HG02798 (cell line): ENCODE measurements at regions not wholly inside any gene's neighbourhood (a gene's known extent, or its start where the extent isn't known, plus 50 kb on each side); places are given as distances from the start of the nearest gene placed in this dataset.

Experiments used
- ATAC-seq: cut with Tn5 transposase; IDR thresholded peaks from one replicate; pipeline ENCODE4 v1.9.1; 2021; ENCODE audit warnings: mild to moderate bottlenecking; ENCODE audit not compliant: unreplicated experiment, poor library complexity

DNA sequence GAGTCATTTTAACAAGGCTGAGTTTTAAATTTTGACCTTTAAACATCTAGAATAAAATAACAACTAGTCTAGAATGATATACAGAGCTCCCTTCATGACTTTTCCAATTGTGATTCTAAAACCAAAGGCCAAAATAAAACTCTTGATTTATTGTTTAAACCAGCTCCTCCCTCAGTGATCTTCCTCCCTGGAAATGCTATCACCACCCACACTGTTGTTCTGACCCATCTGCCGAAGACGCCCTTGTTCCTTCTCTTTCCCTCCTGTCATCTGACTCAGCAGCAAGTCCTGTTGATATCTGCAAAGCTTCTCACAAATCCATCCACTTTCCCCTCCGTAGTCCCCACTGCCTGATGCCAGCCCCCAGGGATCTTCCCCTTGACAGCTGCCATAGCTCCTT lies 231.6 kb upstream of the DYNLRB2 start:
- no peak for ATAC-seq

DNA sequence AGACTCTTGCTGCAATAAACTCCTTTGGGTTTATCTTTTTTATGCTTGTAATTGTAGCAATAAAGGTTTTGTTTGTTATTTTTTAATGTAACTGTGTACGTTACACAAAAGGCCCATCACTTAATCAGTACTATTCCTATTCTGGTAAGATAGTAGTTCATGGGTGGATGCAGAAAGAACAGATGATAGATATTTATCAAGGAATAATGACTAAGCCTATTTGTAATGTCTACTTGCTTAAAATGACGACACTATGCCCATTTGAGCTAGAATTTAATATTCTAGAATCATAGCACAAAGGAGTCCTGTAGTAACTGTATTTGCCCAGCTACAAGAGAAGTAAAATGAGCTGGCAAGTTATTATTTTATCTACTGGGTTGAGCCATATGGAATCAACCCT lies 235.4 kb upstream of the DYNLRB2 start:
- no peak for ATAC-seq

GRCh38 chr16:80303691-80304090 lies 237.1 kb upstream of the DYNLRB2 start:
- ATAC-seq, result no peak

DNA sequence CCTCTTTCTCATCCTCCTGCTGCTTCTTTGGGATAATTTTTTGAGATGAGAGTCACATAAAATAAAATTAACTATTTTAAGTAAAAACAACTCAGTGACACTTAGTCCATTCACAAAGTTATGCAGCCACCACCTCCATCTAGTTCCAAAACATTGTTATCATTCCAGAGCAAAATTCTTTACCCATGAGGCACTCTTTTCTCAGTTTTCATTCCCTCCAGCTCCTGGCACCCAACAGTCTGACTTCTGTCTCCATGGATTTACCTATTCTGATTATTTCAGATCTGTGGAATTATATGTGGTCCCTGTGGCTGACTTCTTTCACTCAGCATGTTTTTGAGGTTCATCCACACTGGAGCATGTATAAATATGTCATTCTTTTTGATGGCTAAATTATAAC lies 239.9 kb upstream of the DYNLRB2 start:
- ATAC-seq, result no peak

DNA sequence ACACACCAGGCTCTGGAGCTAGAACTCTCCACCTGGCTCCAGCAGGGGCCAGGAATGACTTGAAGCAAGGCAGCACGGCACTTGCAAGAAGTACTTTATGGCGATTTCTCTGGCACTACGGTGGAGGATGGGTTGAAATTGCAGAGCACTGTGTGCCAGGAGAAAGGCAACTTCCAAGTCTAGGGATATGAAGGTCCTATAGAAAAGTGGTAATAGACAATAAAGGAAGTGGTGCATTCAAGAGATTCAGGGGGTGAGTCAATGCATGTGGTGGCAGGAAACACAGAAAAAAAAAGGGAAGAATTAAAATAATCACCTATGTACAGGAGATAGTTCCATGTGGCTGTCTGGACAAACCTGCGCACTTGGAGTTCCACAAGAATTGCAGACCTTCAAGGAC lies 240.3 kb upstream of the DYNLRB2 start:
- ATAC-seq, result no peak

DNA sequence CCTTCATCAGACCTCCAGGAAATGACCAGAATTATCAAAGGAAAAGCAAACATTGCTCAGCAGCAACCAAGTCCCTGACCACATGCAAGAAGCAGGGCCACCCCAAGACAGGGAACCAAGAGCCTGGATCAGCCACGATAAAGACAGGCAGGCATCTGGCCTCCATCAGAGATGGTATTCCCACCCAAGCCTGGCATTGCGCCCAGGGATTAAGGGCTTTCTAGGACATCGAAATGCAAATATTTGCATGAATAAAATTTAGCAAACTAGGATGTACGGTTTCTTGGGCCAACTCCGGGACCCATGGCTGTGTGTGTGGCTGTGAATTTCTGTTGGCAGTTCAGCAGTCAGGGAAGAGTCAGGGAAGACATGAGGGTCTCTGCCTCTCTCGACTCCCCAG lies 241.4 kb upstream of the DYNLRB2 start:
- no peak for ATAC-seq

DNA sequence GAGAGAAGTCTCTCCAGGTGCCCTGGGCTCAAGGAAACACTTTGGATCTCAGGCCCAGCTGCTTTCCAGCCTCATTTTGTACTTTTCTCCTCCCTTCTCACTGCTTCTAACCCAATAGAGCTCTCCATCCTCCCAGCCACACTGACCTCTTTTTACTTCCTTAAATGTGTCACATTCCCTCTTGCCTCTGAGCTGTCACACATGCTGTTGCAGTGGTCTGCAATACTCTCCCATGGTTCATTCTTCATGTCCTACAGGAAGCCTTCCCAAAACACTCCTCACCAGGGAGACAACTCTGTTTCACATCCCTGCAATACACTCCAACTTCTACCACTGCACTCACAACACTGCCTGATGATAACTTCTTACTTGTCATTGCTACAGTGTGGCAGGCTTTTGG lies 242.1 kb upstream of the DYNLRB2 start:
- no peak for ATAC-seq

- ATAC-seq, result no peak
These were observed 244.8 kb upstream of the DYNLRB2 start for GRCh38 chr16:80296034-80296433.

DNA sequence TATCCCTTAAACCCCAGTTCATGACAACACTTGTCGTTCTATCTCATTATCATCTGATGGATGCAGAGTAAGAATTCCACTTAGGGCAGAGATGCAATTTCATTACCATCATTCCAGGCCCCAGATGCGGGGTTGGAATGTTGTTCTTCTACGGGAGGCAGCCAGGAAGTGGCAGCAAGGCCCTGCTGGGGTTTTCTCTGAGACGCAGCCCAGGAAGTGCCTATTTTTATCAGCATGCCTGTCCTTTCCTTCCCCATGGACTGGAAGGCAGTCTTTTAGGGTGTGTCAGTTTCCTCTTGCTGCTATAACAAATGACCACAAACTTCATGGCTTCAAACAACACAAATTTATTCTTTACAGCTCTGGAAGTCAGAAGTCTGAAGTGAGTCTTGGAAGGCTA lies 246.6 kb upstream of the DYNLRB2 start:
- no peak for ATAC-seq

- ATAC-seq, result no peak
These were observed 252.2 kb upstream of the DYNLRB2 start for GRCh38 chr16:80288616-80289015.

DNA sequence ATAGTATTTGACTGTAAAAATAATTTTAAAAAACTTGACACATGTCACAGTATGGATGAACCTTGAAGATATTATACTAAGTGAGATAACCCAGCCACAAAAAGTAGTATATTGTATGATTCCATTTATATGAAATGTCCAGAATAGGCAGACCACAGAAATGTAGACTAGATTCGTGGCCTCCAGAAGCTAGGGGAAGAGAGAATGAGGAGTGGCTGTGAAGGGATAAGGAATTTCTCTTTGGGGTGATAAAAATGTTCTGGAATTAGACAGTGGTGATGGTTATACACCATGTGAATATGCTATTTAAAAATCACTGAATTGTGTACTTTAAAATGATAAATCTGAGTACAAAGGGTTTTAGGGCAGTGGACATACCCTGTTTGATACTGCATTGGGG lies 253.1 kb upstream of the DYNLRB2 start:
- no peak for ATAC-seq

- no peak for ATAC-seq
These were observed 255.7 kb upstream of the DYNLRB2 start for GRCh38 chr16:80285104-80285503.

DNA sequence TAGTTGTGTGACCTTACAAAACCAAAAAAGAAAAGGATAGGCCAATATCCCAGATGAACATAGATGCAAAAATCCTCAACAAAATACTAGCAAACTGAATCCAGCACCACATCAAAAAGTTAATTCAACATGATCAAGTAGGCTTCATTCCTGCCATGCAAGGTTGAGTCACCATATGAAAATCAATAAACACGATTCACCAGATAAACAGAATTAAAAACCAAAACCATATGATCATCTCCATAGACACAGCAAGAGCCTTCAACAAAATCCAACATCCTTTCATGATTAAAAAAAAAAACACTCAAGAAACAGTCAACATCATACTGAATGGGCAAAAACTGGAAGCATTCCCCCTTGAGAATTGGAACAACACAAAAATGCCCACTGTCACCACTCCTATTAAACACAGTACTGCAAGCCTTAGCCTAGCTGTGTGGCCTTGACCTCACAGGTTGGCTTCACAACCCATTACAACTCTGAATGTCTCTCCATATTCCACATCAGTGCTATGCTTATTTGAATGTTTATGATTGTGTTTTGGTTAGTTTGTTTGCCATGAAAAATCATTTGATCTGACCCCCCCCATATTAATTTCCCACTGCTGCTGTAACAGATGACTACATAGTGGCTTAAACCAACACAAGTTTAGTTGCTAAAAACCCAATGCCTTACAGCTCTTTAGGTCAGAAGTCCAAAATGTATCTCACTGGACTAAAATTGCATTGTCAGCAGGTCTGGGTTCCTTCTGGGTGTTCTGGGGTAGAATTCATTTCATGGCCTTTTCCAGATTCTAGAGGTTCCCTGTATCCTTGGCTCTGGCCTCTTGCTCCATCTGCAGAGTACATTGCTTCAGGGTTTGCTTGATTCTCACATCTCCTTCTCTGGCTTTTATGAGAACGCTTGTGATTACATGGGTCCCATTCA lies 257.1 kb upstream of the DYNLRB2 start:
- no peak for ATAC-seq

DNA sequence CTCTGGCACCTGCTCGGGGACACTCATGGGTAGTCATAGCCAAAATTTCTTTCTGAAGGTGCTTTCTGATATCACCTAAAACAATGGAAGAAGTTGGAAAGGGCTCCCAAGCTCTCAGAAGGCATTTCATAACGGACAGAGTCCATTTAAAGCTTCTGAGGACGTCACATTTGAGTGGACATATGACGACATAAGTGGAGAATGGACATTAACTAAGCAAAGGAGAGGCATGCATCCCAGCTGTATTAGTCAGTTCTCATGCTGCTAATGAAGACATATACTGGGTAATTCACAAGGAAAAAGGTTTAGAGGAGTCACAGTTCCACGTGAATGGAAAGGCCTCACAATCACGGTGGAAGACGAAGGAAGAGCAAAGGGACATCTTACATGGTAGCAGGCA lies 260.2 kb upstream of the DYNLRB2 start:
- no peak for ATAC-seq

- ATAC-seq, result no peak
These were observed 261.1 kb upstream of the DYNLRB2 start for GRCh38 chr16:80279656-80280055.

DNA sequence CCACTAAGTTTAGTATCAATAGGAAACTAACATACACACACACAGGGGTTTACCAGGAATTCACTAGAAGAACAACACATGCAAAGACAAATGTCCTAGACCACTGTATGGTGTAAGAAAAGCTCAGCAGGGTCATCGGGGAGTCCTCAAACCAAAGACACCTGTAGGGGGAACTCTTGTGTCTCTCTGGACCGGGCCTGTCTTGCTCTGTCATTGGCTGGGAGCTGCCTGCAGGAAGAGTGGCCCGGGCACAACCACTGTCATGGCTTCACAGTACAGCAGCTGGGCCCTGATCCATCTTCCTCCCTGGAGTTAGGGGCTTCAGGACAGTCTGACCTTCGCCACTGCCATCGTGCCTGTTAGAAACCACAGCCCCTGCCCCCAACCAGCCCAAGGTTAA lies 263.6 kb upstream of the DYNLRB2 start:
- no peak for ATAC-seq

- ATAC-seq, result no peak
These were observed 266.1 kb upstream of the DYNLRB2 start for GRCh38 chr16:80274576-80275191.

- no peak for ATAC-seq
These were observed 266.9 kb upstream of the DYNLRB2 start for GRCh38 chr16:80273635-80274538.

GRCh38 chr16:80265624-80266306 lies 275.0 kb upstream of the DYNLRB2 start:
- ATAC-seq, result no peak
